ENCODE measurements at regions not wholly inside any gene's neighbourhood (a gene's known extent, or its start where the extent isn't known, plus 50 kb on each side); places are given as distances from the start of the nearest gene placed in this dataset.

DNA sequence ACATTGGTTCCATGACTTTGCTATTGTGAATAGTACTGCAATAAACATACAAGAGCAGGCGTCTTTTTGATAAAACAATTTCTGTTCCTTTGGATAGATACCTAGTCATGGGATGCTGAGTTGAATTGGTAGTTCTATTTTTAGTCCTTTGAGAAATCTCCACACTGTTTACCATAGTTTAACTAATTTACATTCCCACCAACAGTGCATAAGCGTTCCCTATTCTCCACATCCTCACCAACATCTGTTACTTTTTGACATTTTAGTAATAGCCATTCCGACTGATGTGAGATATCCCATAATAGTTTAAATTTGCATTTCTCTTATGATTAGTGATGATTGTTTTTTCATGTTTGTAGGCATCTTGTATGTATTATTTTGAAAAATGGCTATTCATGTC, 707.0 kb downstream of the SORCS1 start:
- no peak for DNase-seq

DNA sequence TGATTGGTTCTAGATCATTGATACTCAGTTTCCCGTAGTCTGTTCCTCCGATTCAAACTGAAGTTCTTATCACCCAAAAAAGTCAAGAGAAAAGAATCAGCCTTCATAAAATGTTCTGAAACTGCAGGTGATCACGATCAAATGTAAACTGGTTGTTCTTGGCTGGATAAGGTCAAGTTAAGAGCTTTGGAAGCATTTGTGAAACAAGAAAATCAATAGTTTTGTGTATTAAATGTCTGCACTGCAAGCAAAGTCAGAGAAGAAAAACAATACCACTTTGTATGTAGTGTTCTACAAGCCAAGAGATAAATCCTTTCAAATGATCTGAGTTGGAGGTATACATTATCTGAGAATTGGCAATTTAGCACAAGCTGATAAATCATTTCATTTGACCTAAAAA, 710.3 kb downstream of the SORCS1 start:
- DNase-seq: no peak

DNA sequence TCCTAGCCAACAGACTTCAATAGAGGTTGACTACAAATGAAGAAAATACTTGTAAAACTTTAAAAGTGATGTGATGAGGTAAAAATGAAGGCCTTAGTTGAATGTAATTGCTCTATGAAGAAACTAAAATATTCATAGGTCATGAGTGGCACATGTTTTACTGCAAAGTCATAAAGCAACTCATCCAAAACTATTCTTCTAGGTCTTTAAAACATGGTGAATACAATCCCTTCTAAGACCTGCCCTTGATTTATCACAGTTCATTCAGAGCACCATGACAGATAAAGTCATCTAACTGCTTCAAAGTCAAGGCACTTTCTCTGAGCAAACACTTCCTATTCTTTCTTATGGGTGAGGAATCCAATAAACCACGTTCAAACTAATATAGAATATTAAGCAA, 713.5 kb downstream of the SORCS1 start:
- no peak for DNase-seq

DNA sequence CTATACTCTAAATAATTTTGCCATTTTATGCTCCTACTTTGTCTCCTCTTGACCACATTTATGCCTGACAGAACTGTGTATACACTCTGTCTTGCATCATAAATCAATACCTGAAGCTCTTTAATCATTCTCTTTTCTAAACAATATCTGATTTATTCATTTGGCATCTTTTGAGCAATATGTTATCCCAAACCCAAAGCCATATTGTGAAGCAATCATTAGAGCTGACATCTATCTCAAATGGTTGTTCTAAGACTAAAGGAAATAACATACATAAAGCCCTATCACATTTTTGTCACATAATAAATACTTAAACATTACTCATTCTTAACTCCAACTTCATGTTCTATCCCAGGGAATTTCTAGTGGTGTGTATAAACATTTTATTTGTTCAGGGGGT, 717.6 kb downstream of the SORCS1 start:
- DNase-seq: no peak

DNA sequence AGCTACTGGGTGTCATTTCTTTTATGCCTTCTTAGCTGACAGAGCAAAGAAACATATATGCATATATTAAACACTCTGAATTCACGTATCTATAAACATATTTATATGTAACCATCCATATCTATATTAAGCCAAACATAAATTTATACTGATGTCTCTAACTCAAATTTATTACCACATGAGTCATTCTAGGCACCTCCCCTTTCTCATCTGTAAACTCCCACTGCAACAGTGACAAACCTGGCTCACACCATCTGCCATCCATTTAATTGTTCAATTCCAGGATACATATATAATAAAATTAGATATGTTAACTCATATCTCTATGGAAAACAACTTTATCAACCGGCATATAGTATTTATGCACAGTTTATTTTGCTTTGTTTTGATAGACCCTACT, 722.3 kb downstream of the SORCS1 start:
- no peak for DNase-seq

DNA sequence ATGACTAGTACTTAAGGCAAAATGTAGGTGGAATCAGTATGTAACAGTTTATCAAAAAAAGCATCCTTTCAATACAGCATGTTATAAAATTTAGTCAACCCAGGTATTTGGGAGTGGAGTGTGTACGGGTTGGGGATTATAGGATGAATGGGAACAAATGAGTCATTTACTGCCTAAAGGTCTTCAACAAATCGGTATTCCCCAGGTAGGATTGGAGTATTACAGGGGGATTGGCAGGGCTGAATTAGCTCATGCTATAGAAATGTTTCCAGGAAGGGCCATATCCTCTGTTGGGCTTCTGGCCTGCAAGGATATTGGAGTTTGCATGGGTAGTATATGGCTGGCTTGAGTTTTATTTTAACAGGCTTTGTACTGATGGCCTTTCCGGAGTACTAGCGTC, 723.7 kb downstream of the SORCS1 start:
- no peak for DNase-seq

DNA sequence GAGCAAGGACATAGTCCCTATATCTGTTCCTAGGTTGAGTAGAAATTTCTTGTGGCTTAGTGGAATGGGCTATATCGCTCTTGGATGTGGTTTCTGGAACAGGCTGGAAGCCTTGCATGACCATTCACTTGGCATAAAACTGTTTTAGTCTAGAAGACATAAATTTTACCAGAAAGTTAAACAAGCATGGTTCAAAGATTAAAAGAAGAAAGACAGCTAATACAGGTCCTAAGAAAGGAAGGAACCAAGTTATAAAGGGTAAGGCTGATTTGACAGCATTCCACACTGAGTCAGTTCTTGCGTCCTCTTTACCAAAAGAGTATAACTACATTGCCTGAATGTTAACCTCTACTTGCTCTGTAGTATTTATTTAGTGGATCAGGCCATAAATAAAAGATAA, 724.2 kb downstream of the SORCS1 start:
- no peak for DNase-seq

DNA sequence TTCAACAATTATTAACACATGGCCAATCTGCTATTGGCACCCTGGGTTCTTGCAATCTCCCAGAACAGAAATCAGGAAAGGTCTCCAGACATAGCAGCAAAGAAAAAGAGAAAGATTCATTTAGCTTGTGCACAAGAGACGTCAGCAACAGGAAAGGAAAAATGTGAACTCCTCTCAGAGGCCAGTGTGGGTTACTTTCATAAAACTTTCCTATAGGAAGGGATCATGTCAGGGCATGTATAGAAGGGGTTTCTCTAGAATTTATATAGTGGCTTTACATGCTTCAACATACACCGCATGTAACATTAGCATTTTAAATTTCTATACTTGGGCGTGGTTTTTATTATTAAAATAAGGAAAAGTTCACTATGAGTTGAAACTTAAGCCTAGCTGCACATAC, 725.1 kb downstream of the SORCS1 start:
- no peak for DNase-seq

DNA sequence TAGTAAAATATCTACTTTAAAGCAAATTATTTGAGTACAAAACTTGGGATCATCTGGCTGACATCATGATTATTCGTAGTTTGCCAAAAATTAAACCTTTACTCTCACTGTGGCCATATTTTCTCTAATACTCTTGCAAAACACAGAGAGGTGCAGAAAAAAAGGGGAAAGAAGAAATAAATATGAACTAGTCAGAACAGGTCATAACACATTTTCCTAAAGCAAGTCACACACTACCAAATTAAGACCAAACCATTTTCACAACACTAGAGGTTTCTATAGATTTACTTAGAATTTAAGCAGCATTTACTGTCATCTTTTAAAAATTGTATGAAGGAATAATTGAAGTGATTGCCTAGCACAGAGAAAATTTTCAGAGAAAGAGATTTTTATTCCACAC, 726.1 kb downstream of the SORCS1 start:
- no peak for DNase-seq

DNA sequence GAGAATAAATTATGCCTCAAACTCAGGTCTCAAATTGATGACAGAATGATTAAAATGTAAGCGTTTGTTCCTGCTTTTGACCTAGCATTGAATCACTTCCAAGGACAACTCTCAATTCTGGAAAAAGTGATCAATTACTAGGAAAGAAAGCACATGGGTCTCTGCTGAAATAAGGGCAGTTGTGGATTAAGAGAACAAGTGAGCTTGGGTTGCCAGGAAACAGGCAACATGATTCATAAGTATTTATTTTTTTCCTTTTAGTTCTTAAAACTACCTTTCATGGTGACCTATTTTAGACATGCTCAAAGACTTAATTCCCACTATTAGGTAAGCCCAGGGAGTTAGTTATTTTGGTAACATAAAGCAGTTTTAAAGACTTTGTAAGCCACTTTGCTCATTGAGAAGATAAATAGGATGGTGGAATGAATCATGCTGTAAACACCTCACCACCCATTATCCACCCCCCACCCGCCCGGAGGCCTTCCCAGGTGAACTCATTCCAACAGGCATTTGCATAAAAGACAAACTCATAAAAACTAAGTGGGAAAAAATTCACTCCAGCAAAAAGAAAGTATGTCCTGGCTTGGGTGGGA, 728.3 kb downstream of the SORCS1 start:
- DNase-seq: no peak

DNA sequence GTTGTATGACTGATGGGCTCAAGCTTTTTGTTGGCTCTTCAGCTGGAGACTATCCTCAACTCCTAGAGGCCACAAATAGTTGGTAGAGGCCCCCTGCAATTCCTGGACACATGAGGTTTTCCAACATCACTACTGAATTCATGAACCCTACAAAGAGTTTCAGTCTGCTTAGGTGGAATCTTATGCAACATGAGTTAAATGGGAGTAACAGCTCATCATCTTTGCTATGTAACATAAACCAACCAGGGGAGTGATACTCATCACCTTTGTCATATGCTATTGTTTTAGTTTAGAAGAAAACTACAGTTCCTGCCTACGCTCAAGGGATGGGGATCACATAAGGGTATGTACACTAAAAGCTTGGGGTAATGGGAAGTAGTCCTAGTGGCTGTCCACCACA, 729.4 kb downstream of the SORCS1 start:
- DNase-seq: no peak

DNA sequence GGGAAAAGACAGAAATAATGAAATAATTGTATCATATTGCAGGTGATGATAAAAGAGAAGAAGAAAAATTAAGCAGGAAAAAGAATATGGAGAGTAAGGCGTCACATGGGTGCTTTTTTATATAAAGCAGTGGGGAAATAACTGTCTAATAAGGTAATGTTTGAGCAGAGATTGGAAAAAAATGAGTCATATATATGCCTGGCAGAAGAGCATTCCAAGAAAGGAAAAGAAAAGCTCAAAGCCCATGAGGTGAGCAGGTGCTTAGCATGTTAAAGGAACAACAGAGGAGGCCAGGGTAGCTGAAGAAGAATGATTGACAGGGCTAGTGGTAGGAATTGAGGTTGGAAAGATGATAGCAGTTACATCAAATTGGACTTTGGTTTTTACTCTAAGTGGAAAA, 739.5 kb downstream of the SORCS1 start:
- no peak for DNase-seq

DNA sequence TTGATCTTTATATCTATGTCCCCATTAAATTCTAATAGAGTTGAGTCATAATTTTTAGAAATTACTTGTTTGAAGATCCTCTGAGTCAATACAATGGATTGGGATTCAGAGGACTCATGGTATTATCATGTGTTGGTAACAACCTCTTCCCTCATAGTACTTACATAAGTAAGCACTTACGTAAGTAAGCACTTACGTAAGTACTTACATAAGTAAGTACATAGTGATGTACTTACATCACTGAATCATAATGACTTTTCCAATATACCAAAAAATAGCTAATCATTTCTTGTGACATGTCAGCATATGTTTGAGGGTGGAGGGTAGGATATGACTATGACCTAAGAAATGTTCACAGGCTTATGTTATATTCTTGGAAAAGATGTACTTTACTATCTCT, 740.5 kb downstream of the SORCS1 start:
- DNase-seq: no peak

DNA sequence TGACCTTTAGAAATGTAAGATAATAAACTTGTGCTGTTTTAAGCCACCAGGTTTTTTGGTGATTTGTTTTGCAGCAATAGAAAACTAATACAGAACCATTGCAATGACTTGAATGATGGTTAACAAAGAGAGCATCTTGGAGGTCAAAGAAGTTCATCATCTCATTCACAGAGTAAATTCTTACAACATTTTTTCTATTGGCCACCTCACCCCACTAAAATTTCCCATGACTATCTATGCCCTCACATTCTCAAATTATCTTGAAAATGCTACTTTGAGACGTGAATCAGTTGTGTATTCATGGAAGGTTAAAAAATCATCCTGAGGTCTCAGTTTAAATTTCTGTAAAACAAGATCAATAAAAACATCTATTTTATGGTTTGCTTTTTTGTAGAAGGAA, 754.2 kb downstream of the SORCS1 start:
- no peak for DNase-seq

DNA sequence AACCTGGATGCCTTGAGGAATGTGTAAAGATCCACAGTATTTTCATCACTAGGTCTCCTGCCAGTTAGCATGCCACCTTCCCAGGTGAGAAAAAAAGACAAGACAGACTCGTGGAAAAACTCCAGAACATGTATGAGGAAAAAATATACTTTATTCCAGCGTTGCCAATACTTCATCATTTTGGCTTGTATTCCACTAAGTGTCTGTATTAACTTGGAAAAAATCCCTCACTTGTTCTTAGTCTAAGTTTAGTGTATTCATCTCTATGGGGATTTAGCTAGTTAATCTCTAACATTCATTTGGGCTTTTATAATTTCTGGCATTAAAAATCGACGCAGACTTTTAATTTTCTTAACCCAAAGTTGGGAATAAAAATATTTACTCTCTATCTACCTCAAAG, 759.4 kb downstream of the SORCS1 start:
- no peak for DNase-seq

DNA sequence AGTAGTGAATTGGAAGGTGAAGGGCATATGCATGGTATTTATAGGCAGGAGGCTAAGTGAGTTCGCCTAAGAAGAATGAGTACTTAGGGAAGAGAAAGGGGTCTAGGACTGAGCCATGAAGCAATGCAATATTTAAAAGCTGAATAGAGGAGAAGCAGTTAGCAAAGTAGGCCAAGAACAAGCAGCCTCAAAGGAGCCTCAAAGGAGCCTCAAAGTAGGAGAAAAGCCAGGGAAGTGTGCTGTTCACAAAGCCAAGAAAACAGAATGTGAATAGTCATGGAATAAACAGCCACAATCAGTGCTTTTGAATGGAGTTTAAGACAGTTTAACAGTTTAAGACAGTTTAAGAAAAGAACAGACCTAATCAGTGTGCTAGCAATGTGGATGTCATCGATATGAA, 762.0 kb downstream of the SORCS1 start:
- DNase-seq: no peak

DNA sequence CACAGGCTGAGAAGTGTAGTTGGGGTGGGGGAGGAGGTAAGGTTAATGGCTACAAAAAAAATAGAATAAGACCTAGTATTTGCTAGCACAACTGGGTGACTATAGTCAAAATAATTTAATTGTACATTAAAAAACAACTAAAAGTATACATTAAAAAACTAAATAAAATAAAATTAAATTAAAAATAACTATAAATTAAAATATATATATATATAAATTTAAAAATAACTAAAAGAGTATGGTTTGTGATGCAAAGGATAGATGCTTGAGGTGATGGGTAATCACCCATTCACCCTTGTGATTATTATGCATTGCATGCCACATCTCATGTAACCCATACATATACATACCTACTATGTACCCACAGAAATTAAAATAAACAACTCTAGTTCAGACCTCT, 762.5 kb downstream of the SORCS1 start:
- DNase-seq: no peak

DNA sequence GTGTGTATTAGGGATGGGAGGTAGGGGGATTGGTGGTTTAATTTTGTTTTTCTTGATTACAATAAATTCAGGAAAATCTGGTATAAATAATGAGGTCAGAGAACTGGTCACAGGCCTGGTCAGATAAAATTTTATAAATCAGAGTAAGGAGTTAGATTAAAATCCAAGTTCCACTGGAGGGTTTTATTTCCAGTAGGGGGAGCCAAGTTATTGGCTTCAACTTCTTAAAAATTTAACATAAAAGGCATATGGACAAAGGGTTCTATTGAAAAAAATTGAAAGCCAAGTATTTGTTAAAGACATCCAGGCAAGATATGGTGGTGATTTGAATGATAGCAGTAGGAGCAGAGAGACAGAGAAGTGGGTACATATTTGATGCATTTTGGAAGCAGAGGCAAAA, 763.3 kb downstream of the SORCS1 start:
- no peak for DNase-seq

DNA sequence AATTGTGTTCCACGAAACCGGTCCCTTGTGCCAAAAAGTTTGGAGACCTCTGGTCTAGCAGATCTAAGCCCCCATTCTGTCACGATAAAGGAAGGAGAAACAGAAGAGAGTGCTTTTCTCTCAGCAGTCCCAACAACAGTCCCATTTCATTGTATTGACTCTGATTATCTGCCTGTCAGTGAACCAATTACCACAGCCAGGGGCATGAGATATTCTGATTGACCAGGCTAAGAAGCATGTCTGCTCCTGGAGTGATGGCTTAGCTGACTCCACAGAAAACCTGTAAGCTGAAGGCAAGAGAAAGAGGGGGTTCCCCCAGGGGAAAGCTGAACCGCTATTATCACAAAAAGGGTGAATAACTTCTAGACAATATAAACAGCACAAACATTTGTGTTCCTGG, 765.4 kb downstream of the SORCS1 start:
- no peak for DNase-seq

DNA sequence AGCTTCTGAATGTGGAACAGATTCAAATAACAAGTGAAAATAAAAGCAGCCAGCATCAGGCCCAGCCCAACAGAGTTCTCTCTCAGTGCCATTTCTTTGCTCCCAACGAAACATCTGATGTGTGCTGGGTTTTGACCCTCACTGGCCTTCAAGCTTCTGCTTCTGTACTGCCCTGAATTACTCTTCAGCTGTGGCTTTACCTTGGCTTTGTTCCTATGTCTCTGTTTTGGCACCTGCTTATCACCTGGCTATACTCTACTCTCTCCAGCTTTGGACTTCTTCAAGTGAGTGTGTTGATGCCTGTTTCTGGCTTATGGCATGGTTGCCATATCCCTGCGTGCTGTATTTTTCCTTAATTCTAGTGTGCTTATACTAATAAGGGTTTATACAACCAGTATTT, 768.3 kb downstream of the SORCS1 start:
- no peak for DNase-seq

DNA sequence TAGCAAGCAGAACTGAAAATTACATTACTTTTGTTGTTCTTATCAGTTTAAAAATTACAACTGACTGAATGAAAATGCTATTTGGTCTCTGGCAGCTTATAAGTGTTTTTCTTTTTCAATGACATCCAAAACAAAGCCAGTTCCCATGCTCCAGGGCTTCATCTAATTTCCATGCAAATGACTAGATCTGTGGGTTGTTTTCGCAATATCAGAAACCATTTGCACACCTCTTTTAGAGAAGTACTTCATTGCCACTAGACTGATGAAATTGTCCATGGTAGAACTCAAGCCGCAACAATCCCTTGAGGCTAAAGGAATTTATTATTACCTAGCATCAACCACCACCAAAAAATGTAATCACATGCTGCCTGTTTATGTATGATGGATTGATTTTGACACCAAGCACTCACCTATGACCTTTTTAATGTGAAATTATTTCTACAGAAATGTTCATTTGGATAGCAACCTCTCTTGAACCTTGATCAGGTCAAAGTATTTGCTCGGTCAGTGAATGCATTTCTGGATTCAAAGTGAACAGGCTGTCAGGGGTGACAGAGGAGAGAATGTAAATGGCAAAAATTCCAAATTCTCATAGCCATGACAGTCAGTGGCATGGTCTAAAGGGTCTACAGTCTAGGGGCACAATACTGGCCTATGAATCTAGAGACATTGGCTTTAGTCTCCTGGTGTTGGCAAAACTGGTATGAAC, 769.3 kb downstream of the SORCS1 start:
- no peak for DNase-seq

DNA sequence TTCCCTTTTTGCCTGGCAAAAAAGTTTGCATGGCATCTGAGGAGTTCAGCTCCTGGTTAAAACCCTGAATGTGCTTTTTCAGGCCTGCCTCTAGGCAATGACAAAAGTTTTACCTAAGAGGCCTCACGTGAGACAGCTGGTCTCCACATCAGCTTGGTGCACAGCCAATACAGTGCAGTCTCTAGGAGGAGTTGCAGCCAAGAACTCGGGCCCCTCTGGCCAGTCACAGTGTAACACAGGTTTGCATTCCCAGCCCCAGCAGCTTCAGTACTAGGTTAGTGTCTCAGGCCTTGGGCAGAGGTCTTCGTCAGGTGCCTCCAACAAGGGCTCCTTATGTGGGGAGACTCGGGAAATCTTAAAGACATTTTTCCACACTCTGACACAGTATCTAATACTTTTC, 771.7 kb downstream of the SORCS1 start:
- DNase-seq: no peak

DNA sequence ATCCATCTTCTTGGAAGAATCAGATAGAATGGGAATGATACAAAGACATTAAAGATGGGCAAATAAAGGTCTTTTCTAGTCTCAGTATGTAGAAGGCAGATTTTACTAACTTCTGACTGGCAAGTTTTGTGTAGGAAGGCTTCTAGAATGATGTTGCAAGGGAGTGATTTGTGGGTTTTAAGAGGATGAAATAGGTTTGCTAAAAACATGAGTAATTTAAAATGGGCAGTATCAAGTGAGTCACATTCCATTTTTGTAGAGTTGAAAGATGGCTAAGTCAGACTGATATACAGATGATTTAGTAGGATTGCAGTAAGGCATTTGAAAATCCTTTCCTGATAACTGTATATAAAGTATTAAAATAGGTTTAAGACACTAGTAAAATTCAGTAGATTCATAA, 777.4 kb downstream of the SORCS1 start:
- no peak for DNase-seq

DNA sequence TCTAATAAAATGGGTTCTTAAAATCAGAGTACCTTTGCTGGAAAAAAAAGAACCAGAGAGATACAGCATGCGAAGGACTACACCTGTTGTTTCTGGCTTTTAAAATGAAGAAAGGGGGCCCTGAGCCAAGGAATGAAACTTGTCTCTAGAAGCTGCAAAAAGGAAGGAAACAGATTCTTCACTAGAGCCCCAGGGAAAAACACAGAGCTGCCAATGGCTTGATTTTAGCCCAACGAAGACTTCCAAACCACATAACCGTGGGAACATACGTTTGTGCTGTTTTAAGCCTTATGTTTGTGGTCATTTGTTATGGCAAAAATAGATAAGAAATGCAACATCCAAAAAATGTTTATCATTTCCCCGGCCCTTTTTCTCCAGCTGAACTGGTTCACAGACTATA, 780.0 kb downstream of the SORCS1 start:
- DNase-seq: no peak

DNA sequence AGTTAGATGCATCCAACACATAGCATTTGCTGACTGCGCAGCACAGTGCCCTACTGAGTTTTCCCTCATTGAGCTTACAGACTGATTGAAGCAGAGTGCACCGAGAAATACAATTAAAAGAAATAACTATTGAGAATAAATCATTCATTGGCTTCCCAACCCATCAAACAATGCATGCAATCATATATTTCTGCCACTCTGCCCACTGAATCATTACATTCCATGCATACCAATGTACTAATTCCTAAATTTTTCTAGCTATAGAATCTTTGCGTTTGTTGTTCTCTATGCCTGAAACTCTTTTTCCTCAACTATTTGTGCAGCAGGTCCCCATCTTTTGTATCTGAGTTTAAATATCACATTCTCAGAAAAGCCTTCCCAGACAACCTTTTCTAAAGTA, 783.8 kb downstream of the SORCS1 start:
- no peak for DNase-seq

Data from eye (tissue), 1 donor.